Gastroesophageal sphincter (tissue), 3 donors: ENCODE measurements at regions not wholly inside any gene's neighbourhood (a gene's known extent, or its start where the extent isn't known, plus 50 kb on each side); places are given as distances from the start of the nearest gene placed in this dataset.

Experiments
- EP300 ChIP-seq: sonication (generic); formaldehyde crosslinking; IDR thresholded peaks from one replicate; pipeline ENCODE4 v1.6.1; 2017; ENCODE audit warnings: antibody characterized with exemption, mild to moderate bottlenecking
- POLR2A ChIP-seq, 2 donors: fragments of 450-650 bp; IDR thresholded peaks; one replicate each; pipeline ENCODE4 v1.6.1; 2017; ENCODE audit warnings: antibody characterized with exemption in 2 of 2, mild to moderate bottlenecking in 2 of 2, moderate library complexity in 1 of 2
- POLR2AphosphoS5 ChIP-seq: sonication (generic); formaldehyde crosslinking; IDR thresholded peaks from one replicate; pipeline ENCODE4 v1.6.1; 2017; ENCODE audit warnings: antibody characterized with exemption
- TF ChIP-seq, protein P1 (sequence below), 4 experiments: fragments of 200-600 bp in 2 of 4; fragments of 450-650 bp in 2 of 4; sonication (generic) in 1 of 4; IDR thresholded peaks; one replicate each; pipeline ENCODE4 v1.5.1; 2017 to 2019; ENCODE audit warnings: antibody characterized with exemption in 4 of 4, mild to moderate bottlenecking in 2 of 4, moderate library complexity in 2 of 4

GRCh38 chrX:96386981-96387380 lies 297.7 kb upstream of the DIAPH2 start:
- TF ChIP-seq, protein P1, sequence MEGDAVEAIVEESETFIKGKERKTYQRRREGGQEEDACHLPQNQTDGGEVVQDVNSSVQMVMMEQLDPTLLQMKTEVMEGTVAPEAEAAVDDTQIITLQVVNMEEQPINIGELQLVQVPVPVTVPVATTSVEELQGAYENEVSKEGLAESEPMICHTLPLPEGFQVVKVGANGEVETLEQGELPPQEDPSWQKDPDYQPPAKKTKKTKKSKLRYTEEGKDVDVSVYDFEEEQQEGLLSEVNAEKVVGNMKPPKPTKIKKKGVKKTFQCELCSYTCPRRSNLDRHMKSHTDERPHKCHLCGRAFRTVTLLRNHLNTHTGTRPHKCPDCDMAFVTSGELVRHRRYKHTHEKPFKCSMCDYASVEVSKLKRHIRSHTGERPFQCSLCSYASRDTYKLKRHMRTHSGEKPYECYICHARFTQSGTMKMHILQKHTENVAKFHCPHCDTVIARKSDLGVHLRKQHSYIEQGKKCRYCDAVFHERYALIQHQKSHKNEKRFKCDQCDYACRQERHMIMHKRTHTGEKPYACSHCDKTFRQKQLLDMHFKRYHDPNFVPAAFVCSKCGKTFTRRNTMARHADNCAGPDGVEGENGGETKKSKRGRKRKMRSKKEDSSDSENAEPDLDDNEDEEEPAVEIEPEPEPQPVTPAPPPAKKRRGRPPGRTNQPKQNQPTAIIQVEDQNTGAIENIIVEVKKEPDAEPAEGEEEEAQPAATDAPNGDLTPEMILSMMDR (IDR thresholded peaks at IDR 0.05) = no peak
- TF ChIP-seq EP300 = no peak
- no peak for TF ChIP-seq POLR2A (IDR thresholded peaks at IDR 0.05)
- no peak for TF ChIP-seq POLR2AphosphoS5
